GM19395 (cell line): ENCODE measurements at regions not wholly inside any gene's neighbourhood (a gene's known extent, or its start where the extent isn't known, plus 50 kb on each side); places are given as distances from the start of the nearest gene placed in this dataset.

Experiments used
- ATAC-seq: cut with Tn5 transposase; IDR thresholded peaks from one replicate; pipeline ENCODE4 v1.9.1; 2021; ENCODE audit warnings: mild to moderate bottlenecking, moderate library complexity; ENCODE audit not compliant: unreplicated experiment

GRCh38 chr6:167507376-167507945 is 182.6 kb downstream of the TTLL2 start:
- ATAC-seq = no peak

DNA sequence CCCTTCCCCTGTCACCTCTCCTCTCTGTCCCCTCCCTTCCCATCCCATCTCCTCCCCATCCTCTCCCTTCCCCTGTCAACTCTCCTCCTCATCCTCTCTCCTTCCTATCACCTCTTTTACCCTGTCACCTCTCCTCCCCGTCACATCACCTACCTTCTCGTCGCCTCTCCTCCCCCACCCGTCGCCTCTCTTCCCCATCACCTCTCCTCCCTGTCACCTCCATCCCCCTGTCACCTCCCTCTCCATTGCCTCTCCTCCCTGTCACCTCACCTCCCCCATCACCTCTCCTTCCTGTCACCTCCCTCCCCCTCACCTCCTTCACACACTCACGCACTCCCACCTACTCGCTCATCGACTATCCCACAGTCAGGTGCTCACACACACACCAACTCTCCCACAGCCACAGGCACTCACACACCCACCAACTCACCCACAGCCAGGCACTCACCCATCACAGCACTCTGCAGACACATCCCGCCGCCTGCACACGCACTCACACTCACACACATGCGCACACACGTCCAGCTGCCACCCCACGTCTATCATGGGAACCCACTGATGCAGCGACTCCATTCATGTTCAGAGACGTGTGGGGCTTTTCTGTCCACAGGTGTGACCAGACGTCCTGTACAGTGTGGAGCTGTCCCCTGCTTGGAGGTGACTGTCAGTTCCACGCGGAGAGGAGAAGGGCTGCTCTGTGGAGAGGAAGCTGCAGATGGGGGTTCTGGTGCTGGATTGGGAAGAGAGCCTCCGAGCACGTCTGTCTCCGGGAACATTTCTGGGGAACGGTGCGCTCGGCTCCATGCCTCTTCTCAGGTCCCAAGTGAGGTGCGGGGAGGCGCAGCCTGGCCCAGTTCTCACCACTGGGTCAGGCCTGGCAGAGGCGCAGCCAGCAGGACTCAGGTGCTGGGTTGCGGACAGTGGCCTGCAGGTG is 184.3 kb downstream of the TTLL2 start:
- no peak for ATAC-seq

DNA sequence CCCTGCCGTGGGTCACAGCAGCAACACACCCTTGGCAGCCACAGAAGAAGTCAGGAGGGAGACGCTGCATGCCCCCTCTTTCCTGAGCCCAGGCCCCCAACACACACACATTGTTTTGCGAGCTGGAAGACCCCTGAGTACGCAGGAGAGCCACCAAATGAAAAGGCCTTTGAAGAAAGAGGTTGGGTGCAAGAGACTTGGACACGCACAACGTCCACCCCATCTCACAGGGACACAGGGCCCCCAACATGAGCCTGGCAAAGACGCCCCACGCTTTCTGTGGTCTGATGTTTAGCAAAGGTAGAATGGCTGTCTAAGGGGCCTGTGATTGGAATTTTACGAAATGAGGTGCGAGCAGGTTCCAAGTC is 185.0 kb downstream of the TTLL2 start:
- no peak for ATAC-seq

- ATAC-seq = no peak
Observed at GRCh38 chr6:167510648-167511047, 185.8 kb downstream of the TTLL2 start.

GRCh38 chr6:167512696-167513375 is 187.9 kb downstream of the TTLL2 start:
- no peak for ATAC-seq

GRCh38 chr6:167513778-167514177 is 188.9 kb downstream of the TTLL2 start:
- ATAC-seq = no peak

DNA sequence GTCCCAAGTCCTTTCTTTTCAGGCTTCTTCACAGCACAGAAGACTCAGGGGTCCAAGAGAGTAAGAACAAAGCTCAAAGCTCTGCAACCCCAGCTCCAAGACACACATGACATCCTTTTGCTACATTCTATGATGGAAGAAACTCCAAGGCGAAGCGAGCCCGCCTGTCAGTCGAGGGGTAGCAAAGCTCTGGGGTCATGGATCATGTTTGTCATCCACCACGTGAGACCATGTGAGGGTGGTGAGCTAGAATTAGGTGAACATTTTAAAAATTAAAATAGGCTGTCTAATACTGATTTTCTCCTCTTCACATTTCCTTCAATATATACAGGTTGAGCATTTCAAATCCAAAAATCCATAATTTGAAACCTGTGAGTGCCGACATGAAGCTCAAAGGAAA is 189.6 kb downstream of the TTLL2 start:
- no peak for ATAC-seq

DNA sequence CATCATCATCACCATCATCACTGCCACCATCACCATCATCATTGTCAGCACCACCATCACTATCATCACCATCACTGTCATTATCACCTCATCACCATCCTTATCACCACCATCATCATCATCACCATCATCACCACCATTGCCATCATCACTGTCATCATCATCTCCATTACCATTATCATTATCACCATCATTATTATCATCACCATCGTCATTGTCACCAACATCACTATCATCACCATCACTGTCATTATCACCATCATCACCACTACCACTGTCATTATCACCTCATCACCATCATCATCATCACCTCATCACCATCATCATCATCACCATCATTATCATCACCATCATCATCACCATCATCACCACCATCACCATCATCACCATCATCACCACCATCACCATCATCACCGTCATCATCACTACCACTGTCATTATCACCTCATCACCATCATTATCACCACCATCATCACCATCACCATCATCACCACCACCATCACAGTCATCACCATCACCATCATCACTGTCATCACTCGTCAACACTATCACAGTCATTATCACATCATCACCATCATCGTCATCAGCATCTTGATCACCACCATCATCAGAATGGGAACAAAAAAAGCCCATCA is 191.1 kb downstream of the TTLL2 start:
- no peak for ATAC-seq

- ATAC-seq = no peak
Observed at GRCh38 chr6:167517254-167517916, 192.5 kb downstream of the TTLL2 start.

DNA sequence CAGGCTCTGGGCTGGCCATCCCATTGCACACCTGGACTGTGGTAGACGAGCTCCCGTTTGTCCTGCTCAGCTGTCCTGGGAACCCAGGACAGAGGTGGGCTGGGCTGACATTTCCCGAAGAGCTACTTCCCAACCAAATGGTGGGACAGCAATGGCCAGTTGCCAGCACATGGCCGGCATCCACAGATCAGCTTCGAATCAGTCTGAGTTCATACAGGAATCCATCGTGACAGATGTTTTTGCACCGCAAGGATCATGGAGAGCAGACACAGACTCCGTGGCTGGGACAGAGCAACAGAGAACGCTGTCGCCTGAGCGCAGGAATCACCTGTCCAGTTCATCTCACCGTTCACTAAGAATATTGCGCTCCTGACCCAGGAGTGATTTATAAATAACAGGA is 198.5 kb downstream of the TTLL2 start:
- no peak for ATAC-seq

GRCh38 chr6:167524261-167525111 is 199.6 kb downstream of the TTLL2 start:
- no peak for ATAC-seq

- ATAC-seq = no peak
Observed at GRCh38 chr6:167525774-167526173, 200.9 kb downstream of the TTLL2 start.

DNA sequence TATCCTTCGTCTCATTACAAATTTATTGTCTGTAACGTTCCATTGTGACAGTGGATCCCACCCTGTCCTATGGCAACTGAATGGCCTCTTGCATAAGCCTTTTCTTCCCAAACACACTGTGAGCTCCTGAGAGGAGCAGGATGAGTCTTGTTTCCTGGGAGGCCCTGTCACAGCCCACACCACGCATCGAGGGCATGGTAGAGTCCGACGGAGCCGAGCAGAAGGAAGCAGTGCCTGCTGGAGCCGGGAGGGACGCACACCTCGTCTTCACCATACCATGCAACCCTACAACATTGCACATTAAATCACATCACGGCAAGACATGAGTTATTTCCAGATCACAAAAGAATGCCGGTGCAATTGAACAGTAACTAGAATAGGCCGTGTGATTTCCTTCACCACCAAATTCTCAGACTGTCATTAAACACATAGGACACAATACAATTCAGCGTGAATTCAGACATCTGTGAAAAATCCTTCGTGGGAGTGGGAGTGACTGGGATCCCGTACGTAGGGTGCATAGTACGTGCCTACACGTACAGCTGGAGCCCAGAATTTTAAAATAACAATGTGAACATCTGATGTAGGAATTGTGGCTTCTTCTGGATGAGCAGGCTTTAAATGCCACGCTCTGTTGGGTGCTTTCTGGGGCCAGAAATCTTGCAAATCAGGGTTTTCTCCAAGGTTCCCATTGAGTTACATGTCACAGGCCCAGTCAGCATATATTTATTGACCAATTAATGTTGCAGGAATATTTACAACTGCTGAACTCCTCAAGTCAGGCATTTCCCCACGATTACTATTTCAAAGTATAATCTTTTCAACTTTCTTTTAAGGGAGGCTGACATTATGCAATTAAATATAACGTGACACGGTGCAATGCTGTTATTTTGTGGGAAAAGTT is 201.8 kb downstream of the TTLL2 start:
- no peak for ATAC-seq

GRCh38 chr6:167528239-167528638 is 203.4 kb downstream of the TTLL2 start:
- ATAC-seq = peak; percentile 58

DNA sequence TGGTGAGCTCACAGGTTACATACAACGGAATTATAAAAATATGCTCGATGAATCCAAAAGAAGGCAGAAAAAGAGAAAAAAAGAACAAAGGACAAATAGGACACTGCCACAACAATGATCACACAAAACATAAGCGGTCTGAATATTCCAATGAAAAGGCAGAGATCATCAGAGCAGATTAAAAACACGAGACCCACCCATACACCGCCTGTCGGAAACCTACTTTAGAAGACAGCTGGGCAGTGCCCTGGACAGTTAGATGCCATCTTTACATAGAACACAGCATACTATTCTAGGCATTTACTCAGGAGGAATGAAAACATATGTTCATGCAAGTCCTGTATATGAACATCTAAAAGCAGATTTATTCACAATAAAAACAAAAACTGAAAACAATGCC is 204.1 kb downstream of the TTLL2 start:
- ATAC-seq = no peak

DNA sequence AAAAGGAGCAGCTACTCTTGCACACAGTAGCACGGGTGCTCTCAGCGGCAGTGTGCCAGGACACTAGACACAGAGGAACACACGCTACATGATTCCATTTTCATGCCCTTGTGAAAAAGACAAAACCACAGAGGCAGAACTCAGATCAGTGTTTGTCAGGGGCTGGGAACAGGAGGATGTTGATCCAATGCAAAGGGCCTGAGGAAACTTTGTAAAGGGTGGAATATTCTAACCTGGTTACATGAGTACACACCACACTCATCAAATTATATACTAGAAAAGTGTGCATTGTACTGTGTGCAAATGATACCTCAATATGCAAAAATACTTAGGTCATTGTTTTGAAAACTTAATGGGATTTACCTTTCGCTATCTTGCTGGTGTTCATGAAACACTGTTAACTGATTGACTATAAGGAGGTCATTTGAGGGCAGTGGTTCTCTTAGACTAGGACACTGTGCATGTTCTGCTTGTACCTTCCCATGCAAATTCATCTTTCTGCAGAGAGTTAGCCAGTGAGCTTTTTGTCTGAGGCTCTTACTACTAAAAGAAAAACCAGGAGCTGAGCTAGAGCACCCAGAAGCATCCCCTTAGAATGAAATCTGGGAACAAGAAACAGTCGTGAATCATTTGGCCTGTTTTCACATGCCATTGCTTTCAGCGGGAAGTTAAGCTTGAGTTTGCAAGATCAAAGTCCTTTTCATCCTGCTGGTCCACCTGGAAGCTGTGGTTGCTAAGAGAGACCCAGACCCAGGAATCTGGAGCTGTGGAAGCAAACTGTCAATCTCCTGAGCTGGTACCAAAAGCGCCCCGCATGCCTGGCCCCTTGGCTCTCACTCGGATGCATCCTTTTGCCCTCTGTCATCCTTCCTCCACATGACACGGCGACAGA is 204.8 kb downstream of the TTLL2 start:
- ATAC-seq = no peak

DNA sequence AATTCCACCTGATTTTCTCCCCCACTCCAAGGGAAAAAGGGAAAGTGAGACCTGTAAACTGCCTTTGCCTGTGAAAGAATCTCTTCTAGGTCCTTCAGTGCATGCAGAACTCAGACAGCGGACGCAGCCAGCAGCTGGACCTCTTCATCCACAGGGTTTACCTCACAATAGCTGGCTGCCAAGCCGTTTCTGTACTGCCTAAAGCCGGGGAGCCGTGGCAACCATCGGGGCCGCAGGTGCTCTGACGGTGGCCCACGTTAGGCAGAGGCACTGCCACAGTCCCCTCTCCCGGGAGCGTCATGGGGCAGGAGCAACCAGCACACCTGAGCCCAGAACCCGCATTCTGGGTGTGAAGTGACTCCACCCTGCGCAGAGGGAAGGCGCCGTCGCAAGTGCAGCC is 206.1 kb downstream of the TTLL2 start:
- no peak for ATAC-seq
